Germinal center (tissue), 1 donor: ENCODE measurements at regions not wholly inside any gene's neighbourhood (a gene's known extent, or its start where the extent isn't known, plus 50 kb on each side); places are given as distances from the start of the nearest gene placed in this dataset.
"Not testable (repeated sequence)": the region's sequence is repeated elsewhere in the genome, so short reads cannot be mapped to it uniquely, and the experiment has no call there.

Source experiments
- DNase-seq: peaks from one replicate; pipeline ENCODE4 v3.0.0; 2012; ENCODE audit warnings: mixed read lengths, low spot score

DNA sequence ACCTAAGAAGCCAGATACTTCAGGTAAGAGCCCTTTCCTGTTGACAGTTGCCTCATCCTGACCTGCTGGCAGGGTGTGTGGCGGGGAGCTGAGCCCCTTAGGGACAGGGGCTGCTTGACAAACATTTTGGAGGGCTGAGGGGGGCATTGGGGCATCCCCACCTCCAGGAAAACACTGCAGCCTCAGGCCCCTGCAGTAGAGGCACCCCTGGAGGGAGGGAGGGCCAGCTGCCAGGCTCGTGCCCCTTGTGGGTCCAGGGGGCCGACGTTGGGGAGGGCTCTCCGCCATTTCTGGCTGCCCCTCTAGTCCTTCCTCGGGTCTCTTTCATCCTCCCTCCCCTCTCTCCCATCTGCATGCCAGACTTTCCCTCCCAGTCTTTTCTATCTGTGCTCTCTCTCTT lies 177.3 kb downstream of the RPS24 start:
- no peak for DNase-seq

DNA sequence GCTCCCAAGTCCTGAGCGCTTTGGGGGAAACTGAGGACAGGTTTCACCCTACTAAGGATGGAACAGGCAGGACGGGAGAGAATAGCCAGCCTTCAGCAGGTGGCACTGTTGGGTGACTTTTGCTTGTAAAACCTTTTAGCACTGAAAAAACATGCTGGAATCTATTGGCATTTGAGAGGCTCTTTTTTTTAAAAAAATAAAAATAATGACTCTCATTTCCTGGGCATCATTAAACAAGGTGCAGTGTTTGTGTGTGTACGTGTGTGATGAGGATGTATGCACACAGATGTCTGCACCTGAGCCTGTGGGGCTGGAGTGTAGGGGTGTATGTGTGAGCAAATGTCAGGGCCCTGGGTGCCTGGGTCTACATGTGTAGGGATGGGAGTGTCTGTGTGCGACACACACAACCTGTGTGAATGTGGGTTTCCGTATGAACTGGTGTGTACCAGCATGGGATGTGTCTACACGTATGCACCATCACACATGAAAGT lies 177.9 kb downstream of the RPS24 start:
- DNase-seq, result no peak

DNA sequence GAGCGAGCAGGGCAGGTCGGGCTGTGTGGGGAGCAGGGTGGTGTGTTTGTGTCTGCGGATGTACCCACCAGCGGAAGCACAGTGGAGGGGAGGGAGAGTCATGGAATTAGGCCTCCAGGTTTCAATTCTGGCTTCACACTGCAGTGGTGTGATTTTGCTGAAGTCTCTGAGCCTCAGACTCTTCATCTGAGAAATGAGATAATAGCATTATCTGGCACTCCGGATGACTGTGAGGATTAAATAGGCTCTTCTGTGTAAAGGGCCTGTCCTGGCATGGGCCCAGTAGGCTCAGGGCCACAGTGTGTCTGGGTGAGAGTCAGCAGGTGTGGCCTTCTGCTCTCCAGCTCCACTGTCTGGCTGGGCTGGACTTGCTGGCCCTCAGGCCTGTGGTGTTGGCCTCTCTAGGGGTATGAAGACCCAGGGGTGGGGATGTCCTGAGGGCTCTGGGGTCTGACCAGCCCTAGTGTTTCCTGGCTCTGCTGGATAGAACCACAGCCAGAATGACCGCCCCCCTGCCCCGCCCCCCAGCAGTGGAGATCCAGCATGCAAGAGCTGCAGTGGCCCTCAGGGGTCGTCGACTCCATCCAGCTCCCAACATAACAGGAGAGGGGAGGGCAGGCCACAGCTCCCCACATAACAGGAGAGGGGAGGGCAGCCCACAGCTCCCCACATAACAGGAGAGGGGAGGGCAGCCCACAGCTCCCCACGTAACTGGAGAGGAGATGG lies 178.6 kb downstream of the RPS24 start:
- DNase-seq, result no peak

DNA sequence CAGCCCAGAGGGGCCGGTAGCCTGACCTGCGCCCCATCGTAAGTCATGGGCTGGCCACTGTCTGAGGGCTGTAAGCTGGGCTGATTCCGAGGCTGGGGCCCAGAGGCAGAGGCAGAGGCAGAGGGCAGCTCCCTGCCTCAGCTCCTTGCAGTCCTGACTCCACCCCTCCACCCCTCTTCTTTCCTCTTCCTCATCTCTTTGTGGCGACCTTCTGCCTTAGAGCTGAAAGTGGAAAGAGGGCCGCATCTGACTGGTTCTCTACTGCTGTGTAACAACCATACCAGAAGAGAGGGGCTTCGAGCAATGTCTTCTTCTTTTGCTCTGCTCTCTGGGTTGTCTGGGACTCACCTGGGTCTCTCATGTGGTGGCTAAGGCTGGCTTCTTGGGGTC lies 179.1 kb downstream of the RPS24 start:
- no peak for DNase-seq

DNA sequence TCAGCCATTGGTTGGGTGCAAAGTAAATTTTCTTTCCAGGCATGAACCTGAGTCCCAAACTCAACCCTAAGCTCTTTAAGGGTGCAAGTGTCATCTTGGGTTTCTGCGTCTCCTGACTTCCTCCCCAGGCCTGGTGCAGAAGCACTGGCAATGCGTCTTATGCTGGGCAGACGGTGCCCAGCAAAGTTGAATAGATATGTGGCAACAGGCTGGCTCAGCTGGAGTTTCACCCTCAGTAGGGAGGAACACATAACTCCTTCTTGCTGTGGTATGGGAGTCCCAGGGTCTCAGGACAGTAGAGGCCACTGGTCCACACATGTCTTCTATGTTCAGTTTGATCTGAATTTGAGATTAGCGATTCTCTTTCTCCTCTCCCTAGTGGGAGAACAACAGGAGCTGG lies 181.3 kb downstream of the RPS24 start:
- DNase-seq, result no peak

DNA sequence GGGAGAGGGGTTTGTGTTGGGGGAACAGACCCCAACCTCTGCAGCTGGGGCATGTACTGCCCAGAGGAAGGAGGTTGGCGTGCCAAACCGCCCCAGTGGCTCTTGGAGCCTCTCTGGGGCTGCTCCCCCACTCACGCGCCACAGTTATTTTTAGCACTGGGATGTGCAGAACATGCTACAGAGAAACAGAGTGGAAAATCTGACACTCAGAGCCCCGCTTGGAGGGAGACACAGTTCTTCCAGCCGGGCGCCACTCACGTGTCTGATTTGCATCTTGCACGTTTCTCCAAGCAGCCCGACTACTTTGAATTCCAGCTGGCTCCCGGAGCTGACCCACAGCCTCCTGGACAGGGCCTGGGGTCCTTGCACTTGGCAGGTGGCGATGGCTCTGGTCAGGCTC lies 182.0 kb downstream of the RPS24 start:
- DNase-seq, result no peak

DNA sequence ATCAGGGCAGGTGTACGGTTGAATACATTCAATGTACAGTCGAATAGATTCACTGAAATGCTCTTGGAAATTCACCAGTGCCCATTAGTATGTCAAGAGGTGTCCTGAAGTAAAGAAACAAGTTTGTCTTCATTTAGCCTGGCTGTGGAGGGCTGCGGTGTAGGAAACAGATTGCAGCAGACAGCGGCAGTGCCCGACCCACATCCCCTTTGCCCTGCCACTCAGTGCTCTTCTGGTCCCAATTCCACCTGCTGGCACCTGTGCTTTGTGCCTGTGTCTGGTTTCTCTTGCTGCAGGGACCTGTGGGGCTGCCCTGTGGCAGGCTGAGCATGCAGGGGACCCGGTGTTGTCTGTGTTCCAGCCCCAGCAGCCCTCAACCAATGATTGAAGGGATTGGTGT lies 183.7 kb downstream of the RPS24 start:
- DNase-seq, result no peak

DNA sequence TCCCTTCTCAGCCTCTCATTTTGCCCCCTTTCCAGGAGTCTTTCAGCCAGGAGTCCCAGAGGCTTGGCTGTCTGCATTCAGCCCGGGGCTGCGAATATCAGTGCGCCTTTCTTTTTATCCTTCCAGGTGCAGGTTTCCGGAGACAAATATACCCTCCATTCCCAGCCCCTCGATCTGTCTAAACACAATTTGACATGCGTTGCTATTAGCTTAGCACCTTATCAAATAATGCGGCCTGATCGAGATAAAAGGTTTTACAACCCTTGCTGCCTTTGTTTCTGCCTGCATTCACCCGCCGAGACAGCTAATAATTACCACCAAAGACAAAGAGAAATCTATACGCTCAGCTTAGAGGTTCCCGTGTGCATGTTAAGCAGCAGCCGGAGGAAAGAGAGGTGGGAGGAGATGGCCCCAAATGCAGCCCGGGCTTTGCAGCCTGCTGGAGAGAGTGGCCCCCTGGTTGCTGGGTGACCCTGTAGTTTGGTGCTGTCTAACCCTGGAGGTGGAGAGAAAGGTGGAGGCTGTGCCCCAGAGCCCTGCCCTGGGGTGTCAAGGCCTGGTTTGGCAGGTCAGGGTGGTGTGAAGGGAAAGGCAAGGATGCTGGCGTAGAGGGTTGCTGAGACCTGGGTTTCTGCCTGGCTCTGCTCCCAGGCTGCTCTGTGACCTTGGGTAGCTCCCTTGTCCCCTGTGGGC lies 185.3 kb downstream of the RPS24 start:
- DNase-seq, result no peak

DNA sequence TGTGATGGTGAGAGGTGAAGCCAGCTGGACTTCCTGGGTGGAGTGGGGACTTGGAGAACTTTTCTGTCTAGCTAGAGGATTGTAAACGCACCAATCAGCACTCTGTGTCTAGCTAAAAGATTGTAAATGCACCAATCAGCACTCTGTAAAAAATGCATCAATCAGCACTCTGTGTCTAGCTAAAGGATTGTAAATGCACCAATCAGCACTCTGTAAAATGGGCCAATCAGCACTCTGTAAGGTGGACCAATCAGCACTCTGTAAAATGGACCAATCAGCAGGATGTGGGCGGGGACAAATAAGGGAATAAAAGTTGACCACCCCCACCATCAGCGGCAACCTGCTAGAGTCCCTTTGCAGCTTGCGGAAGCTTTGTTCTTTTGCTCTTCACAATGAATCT lies 185.9 kb downstream of the RPS24 start:
- not testable (repeated sequence) for DNase-seq

DNA sequence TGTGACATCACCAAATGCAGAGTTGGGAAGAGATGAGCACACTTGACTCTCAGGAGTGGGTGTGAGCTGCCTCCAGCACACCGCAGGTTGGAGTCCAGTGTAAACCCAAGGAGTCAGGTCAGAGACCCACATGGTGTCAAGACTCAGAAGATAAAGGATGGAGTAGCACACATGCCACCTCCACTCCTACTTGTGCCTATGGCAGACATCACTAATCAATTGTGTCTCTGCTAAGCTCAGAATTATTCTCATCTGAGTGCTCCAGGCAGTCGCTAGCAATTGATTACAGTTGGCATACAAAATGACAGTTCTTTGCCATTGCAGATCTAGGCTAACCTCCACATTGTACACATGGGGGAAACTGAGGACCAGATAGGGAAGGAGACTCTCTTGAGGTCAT lies 187.1 kb downstream of the RPS24 start:
- no peak for DNase-seq

DNA sequence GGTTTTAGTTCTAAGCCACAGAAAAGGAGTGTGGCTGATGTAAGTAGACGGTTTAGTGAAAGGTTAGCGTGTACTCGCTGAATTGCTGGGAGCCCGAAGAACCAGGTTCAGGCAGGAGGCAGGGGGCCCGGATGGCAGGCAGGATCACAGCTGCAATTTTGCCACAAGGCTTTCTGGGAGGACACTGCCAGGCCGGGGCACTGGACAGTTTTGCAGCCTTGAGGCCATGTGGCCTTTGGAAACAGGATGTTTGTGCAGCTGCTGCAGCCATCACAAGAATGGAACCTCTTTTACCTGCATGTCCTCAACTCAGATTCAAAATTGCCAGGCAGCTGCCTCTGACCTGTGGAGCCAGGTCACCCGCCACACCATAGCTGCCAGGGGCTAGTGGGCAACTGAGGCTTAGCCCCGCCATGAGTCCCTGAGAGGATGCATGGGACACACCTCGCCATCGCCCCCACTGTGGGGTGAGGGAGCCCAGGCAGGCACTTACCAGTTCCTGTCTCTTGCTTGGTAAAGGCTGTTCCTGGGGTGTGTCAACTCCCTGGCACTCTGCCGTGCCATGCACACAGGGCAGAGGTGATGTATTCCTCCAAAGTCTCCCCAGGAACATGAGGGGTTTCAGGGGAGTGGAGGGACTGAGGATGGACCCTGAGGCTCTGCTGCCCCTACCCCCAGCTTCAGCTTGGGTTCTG lies 188.6 kb downstream of the RPS24 start:
- no peak for DNase-seq

DNA sequence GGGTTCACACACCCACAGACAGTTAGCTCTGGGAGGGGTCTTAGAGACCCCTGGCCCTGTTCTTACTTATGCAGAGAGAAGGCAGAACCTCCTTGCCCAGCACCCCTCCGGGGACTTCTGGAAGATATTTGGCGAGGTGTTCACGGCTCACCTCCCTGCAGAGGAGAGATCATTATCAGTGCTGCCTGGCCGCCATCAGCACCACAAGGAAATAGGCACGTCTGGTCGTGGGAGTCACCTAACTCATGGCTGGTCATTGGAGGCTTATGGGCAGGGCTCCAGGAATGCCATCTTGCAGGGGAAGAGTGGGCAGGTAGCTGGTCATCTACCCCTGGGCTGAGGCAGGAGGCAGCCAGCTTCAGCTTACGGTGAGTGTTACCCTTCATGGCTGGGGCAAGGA lies 189.4 kb downstream of the RPS24 start:
- no peak for DNase-seq

DNA sequence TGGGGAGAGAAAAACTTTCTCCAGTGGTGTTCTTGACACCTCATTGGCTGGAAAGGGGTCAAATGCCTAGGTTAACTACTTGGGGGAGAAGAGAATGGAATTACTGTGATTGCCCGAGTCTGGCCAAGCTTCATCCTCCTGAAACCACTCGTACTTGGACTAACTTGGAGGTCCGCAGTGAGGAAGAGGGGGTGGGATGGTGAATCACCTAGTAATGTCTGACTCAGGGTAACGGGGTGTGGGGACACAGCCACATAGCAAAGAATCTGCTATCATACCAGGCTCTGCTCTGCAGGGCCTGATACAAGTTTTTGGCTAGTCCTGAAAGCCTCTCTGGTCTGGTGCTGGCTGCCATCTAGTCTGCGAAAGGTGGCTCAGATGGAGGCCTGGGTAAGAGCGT lies 190.9 kb downstream of the RPS24 start:
- no peak for DNase-seq

DNA sequence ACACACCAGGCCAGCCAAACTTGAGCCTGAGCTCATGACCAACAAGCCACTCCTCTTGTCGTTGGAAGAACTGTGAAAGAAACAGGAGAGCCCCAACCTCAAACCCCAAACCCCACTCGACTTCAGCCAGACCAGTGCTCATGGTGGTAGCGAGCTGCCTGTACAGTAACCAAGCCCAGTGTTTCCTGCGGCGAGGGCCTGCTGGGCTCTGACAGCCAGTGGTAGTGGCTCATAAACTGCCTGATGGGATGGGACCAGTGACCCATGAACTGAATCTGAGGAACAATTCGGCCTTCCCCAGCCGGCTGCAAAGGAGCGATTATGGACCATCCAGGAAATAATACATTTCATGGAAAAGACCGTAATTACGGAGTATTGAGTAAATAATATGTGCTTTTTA lies 191.9 kb downstream of the RPS24 start:
- no peak for DNase-seq

DNA sequence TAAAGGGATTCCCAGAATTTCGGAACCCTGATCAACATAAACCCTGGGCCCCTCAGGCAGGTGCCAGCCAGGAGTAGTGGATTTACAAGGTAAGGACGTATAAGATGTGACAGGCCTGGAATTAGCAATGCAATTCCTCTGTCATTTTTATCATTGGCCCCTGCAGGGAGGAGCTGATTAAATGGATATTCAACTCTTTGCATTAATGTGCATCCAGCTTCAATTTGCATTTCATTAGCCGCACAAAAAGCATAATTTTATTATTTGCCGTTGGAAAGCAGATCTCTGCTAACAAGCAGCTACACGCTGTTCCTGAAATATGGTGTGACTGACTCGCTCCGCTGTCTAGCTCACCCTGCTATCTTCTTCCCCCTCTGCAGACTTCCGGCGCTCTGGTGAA lies 195.8 kb downstream of the RPS24 start:
- no peak for DNase-seq

DNA sequence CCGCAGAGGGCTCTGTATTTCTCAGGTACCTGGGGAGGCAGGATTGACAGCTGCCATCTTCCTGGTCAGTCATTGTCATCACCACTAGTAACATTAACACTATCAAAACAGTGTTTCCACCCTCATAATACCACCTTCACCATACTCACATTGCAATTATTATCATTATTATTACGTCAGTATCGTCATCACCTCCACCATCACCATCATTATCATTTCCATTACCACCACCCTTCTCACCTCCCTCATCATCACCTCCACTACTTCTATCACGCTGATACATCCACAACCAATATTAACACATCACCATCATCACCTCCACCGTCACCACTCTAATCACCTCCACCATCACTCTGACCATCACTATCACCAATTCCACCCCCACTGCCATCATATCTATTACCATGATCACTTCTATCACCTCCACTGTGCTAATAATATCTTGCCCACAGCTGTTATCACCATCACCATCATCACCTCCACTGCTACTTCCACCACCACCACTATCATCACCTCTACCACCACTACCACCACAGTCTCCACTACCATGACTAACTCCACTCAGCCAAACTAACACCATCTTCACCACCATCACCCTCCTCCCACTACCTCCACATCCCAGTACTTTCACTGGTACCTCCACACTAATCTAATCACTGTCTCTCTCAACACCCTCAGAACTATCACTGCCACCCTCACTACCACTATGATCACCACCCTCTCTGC lies 196.4 kb downstream of the RPS24 start:
- no peak for DNase-seq

DNA sequence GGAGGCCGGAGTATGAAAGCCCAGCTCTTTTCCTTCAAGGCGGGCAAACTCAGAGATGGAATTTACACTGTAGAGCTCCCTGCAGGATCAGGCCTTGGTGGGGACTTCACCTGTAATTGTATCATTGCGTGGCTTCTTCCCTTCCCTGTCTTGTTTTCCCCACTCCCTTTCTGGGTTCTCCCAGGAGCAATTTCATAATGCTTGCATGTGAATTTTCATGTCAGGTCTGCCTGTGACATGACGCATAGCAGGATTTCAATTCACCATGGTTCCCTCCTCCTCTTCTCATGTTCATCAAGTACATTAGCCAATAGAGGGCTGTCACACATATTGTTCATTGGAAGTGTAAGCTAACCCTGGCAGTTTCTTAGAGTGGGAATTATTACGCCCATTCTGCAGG lies 197.7 kb downstream of the RPS24 start:
- DNase-seq, result no peak

DNA sequence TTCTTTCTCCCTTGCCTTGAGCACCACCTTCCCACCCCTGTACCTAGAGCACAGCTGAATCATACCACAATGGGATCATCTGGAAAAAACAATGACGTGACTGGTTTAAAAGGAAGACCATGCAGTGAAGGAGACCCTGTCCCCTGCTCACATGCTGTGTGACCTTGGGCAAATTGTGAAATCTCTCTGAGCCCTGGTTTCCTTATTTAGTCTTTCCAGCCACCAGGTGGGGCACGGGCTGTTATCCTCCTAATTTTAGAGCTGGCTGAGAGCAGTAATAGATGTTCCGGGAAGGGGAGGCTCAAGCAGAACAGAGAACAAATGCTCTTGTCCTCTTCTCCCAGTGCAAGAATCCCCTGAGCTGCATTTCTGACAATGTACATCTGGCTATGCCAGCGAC lies 198.3 kb downstream of the RPS24 start:
- DNase-seq, result no peak

DNA sequence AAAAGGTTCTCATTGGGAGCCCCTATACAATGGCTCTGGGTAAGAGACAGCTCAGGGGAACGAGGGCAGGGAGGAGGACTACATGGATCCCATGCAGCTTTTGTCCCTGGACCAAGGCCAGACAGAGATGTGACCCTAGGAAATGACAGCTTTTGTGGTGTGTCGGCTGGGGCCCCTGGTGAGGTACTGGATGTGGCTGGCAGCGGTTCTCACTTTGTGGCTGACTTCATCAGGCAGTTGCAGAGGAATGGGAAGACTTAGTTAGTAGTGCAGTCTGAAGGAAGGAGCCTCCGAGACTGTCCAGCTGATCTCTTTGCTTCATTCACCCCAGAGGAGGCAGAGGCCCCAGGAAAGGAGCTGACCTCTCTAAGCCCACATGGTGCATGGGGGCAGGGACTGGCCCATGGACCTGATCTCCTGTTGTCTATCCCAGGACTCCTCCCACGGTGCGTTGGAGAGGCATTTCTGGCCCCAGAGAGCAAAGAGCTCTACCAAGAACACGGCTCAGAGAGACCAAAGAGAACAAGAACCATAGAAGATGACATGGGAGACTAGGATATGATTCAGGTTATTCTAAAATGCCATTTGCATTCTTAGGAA lies 202.9 kb downstream of the RPS24 start:
- no peak for DNase-seq

DNA sequence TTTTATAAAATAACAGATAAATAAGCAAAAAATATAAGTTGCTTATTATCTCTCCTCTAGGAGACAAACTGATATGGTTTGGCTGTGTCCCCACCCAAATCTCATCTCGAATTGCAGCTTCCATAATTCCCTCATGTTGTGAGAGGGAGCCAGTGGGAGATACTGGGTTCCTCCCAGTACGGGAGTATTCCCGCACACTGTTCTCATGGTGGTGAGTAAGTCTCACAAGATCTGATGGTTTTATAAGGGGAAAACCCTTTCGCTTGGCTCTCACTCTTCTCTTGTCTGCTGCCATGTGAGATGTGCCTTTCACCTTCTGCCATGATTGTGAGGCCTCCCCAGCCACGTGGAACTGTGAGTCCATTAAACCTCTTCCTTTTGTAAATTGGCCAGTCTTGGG lies 204.3 kb downstream of the RPS24 start:
- DNase-seq, result not testable (repeated sequence)

DNA sequence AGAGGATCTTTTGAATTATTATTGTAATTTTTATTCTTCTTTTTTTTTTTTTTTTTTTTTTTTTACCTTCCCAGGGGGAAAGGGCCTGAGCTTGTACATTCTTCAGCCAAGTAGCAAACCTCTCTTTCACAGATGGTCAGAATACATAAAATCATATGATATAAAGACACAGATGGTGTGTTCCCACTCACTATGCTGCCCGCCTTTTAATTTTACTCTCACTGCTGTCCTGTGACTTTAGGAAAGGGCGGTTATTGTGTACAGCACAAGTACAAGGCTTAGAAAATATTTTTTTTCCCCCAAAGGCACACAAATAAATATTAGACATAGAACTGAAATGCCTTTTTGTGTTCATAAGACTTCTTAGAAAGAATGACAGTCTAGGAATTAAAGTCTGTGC lies 213.6 kb downstream of the RPS24 start:
- DNase-seq, result no peak

DNA sequence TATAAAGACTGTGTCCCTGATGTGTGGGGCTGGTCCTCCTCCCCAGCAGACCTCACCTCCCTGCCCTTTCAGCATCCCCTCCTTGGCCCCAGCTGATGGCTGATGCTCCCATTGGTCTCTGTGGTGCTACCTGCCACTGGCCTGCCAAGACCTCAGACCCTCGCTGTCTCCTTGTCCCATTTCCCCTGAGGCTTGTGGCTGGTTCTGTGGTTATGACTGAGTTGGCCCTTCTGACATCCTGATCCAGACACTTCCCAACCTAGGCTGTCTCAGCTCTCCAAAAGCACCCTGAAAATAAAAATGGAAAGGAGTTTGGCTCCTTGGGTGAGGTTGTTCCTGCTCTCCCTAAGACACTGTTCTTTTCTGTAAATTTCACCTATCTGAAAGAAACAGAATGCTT lies 214.2 kb downstream of the RPS24 start:
- DNase-seq, result no peak
